GM18508 (cell line): ENCODE measurements at regions not wholly inside any gene's neighbourhood (a gene's known extent, or its start where the extent isn't known, plus 50 kb on each side); places are given as distances from the start of the nearest gene placed in this dataset.

Source experiments
- ATAC-seq: cut with Tn5 transposase; IDR thresholded peaks from one replicate; pipeline ENCODE4 v1.9.1; 2021; ENCODE audit warnings: moderate number of reproducible peaks; ENCODE audit not compliant: insufficient read depth, unreplicated experiment

- no peak for ATAC-seq
Observed at GRCh38 chr2:34311816-34312215, 712.7 kb upstream of the FAM98A start.

- ATAC-seq, result no peak
Observed at GRCh38 chr2:34308140-34308539, 709.0 kb upstream of the FAM98A start.

GRCh38 chr2:34307636-34308035 is 708.5 kb upstream of the FAM98A start:
- no peak for ATAC-seq

- no peak for ATAC-seq
Observed at GRCh38 chr2:34306745-34307144, 707.6 kb upstream of the FAM98A start.

- no peak for ATAC-seq
Observed at GRCh38 chr2:34305587-34305986, 706.5 kb upstream of the FAM98A start.

GRCh38 chr2:34294961-34295360 is 695.9 kb upstream of the FAM98A start:
- ATAC-seq, result no peak

- ATAC-seq, result peak; percentile 89
Observed at GRCh38 chr2:34291076-34291475, 692.0 kb upstream of the FAM98A start.

GRCh38 chr2:34288016-34288415 is 688.9 kb upstream of the FAM98A start:
- no peak for ATAC-seq

GRCh38 chr2:34280606-34281005 is 681.5 kb upstream of the FAM98A start:
- no peak for ATAC-seq

- peak; percentile 90 for ATAC-seq
Observed at GRCh38 chr2:34266908-34267697, 668.0 kb upstream of the FAM98A start.

- no peak for ATAC-seq
Observed at GRCh38 chr2:34261701-34262100, 662.6 kb upstream of the FAM98A start.

- no peak for ATAC-seq
Observed at GRCh38 chr2:34254272-34254878, 655.3 kb upstream of the FAM98A start.

- no peak for ATAC-seq
Observed at GRCh38 chr2:34252111-34252510, 653.0 kb upstream of the FAM98A start.

- no peak for ATAC-seq
Observed at GRCh38 chr2:34251578-34251977, 652.5 kb upstream of the FAM98A start.

GRCh38 chr2:34244195-34244594 is 645.1 kb upstream of the FAM98A start:
- ATAC-seq, result no peak

GRCh38 chr2:34242763-34243123 is 643.6 kb upstream of the FAM98A start:
- no peak for ATAC-seq

- ATAC-seq, result no peak
Observed at GRCh38 chr2:34241905-34242762, 643.0 kb upstream of the FAM98A start.

- no peak for ATAC-seq
Observed at GRCh38 chr2:34239511-34239910, 640.4 kb upstream of the FAM98A start.

- ATAC-seq, result no peak
Observed at GRCh38 chr2:34234823-34235222, 635.7 kb upstream of the FAM98A start.

GRCh38 chr2:34229998-34230397 is 630.9 kb upstream of the FAM98A start:
- no peak for ATAC-seq

- no peak for ATAC-seq
Observed at GRCh38 chr2:34215174-34215573, 616.1 kb upstream of the FAM98A start.
